ENCODE measurements at regions not wholly inside any gene's neighbourhood (a gene's known extent, or its start where the extent isn't known, plus 50 kb on each side); places are given as distances from the start of the nearest gene placed in this dataset.

- H3K9me3 ChIP-seq (replicated peaks; ENCODE audit: control insufficient read depth, insufficient read depth, low read depth, low read length), result no peaks in the 10 kb centered on the region
- no peaks in the 10 kb centered on the region for H3K27me3 ChIP-seq (ENCODE audit: control insufficient read depth in 2 of 2, insufficient read depth in 2 of 2, low read length in 2 of 2)
- no TSS peak for BruUV-seq (replicated peaks)
- in situ Hi-C loops (cut with MboI), result no loop called here
- FAIRE-seq (no peak), DNase-seq (ENCODE audit: extremely low read depth in 1 of 4, low spot score in 3 of 4) (no peak), ATAC-seq (no peak)
- H3K27ac ChIP-seq (ENCODE audit: extremely low read depth, low read depth, low read length), result no peak overlapping the region
- no peaks in the 10 kb centered on the region for H3K79me2 ChIP-seq (ENCODE audit: control insufficient read depth, insufficient read depth, low read length)
- intact Hi-C loops (cut with micrococcal nuclease), result no loop called here
- no peaks in the 10 kb centered on the region for H3K9me1 ChIP-seq (ENCODE audit: control insufficient read depth, insufficient read depth, low read length)
- POLR2A ChIA-PET, result no interaction called here
- no peaks in the 10 kb centered on the region for H3K4me1 ChIP-seq (replicated peaks in 1 of 2; ENCODE audit: control insufficient read depth in 2 of 2, insufficient read depth in 2 of 2, low read length in 2 of 2)
- no peak overlapping the region for H3K4me2 ChIP-seq (ENCODE audit: insufficient read depth, low read length)
- no peak overlapping the region for H3K9ac ChIP-seq (ENCODE audit: insufficient read depth in 1 of 2, low read depth in 2 of 2, low read length in 2 of 2)
- no peaks in the 10 kb centered on the region for H3K36me3 ChIP-seq (ENCODE audit: control insufficient read depth, insufficient read depth, low read length)
- TF ChIP-seq ZC3H8 (IDR thresholded peaks at IDR 0.05) (no peak), ZNF354B (CRISPR knock-in tag; IDR thresholded peaks at IDR 0.05) (no peak), HIVEP1 (CRISPR knock-in tag; IDR thresholded peaks at IDR 0.05) (no peak), EP300 (IDR thresholded peaks at IDR 0.05; ENCODE audit: low read length) (no peak), ZBED1 (IDR thresholded peaks at IDR 0.05) (no peak), PREB (CRISPR knock-in tag; IDR thresholded peaks at IDR 0.05) (no peak), ZNF280B (CRISPR knock-in tag; IDR thresholded peaks at IDR 0.05) (no peak), TAF1 (IDR thresholded peaks at IDR 0.05; ENCODE audit: control insufficient read depth, extremely low read depth, insufficient read depth, low read length, severe bottlenecking) (no peak), EGR1 (conservative IDR thresholded peaks at IDR 0.05) (no peak), ZNF3 (CRISPR knock-in tag; IDR thresholded peaks at IDR 0.05) (no peak), KAT7 (CRISPR knock-in tag; IDR thresholded peaks at IDR 0.05; ENCODE audit: borderline replicate concordance) (no peak), ZNF316 (IDR thresholded peaks at IDR 0.05) (no peak), MBD1 (CRISPR knock-in tag; IDR thresholded peaks at IDR 0.05) (no peak), THRA (IDR thresholded peaks at IDR 0.05) (no peak), L3MBTL2 (IDR thresholded peaks at IDR 0.05) (no peak), ZFP1 (CRISPR knock-in tag; IDR thresholded peaks at IDR 0.05) (no peak), RB1 (IDR thresholded peaks at IDR 0.05; ENCODE audit: low read depth) (no peak)
- no peak overlapping the region for H3K4me3 ChIP-seq
- H2AFZ ChIP-seq (ENCODE audit: low read depth, low read length), result no peak overlapping the region
- CTCF ChIA-PET (ENCODE audit: low intra/inter-chr PET ratio), result no interaction called here
- WGBS (ENCODE audit: insufficient coverage, low coverage, missing lambda C conversion rate), result 3% methylated on average over 2 of the region's 2 CpGs
- no peaks in the 10 kb centered on the region for H4K20me1 ChIP-seq (replicated peaks; ENCODE audit: control insufficient read depth, insufficient read depth, low read length)
Observed at GRCh38 chr2:139389391-139389790, 609.2 kb upstream of the NXPH2 start.
